ENCODE measurements at regions not wholly inside any gene's neighbourhood (a gene's known extent, or its start where the extent isn't known, plus 50 kb on each side); places are given as distances from the start of the nearest gene placed in this dataset.
A peak's percentile ranks its signal among the peaks of the same experiment; 100 is the strongest.

DNA sequence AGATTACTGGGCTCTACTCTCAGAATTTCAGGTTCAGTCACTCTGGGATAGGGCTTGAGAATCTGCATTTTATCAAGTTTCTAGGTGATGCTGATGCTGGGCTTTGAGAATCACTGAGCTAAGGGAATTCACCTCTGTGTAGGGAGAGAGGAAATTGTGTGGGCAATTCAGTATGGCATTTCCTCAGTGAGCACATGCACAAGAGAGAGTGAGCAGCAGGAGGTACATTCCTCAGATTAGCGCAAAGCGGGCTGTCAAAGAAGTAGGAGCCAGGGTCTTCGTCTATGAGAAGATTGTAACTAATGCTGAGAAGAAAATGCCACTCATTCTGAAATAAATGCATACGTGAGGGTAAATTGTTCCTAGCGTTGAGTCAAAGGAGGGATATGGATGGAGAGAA, 175.9 kb downstream of the KIF4B start:
- H3K14ac ChIP-seq (ENCODE audit: insufficient read length) = no peak overlapping the region
- H2BK5ac ChIP-seq (ENCODE audit: low read depth, low read length) = peak overlapping the region; percentile 54; the same call in 1 of the 2 replicates
- no peaks in the 10 kb centered on the region for H3K79me2 ChIP-seq (ENCODE audit: control insufficient read depth in 1 of 2, insufficient read depth in 2 of 2, low read length in 2 of 2)
- ChIA-PET CTCF (ENCODE audit: partially characterized antibody) (no interaction called here), POLR2A (ENCODE audit: partially characterized antibody) (no interaction called here)
- H4K8ac ChIP-seq (ENCODE audit: extremely low read depth, insufficient read depth, low read length) = 0 out of 2 replicates have a peak overlapping the region, but pooled peaks have one; percentile 58
- H2BK12ac ChIP-seq (ENCODE audit: low read depth, low read length) = peak overlapping the region; percentile 51
- no peak overlapping the region for H3K4me3 ChIP-seq (ENCODE audit: extremely low read depth in 1 of 4, insufficient read depth in 2 of 4, low read depth in 3 of 4, low read length in 4 of 4)
- no peak overlapping the region for H3K56ac ChIP-seq (replicated peaks; ENCODE audit: insufficient read length, low read depth, low read length)
- no peak overlapping the region for H3K18ac ChIP-seq (ENCODE audit: extremely low read depth, low read length)
- DNase-seq (ENCODE audit: low read depth in 1 of 2, low spot score in 2 of 2) = no peak
- H3K79me1 ChIP-seq (ENCODE audit: low read depth, low read length) = no peaks in the 10 kb centered on the region
- 64% methylated on average over 5 of the region's 5 CpGs; no CpG with 5 or more reads in 1 of the 2 experiments for WGBS, 2 experiments (ENCODE audit: extremely low coverage in 1 of 2, insufficient coverage in 1 of 2, insufficient read length in 1 of 2, insufficient replicate concordance in 2 of 2, low coverage in 1 of 2, low lambda C conversion rate in 2 of 2, missing lambda C conversion rate in 1 of 2)
- no peak overlapping the region for H2AK5ac ChIP-seq (ENCODE audit: low read depth, low read length)
- no peaks in the 10 kb centered on the region for H4K20me1 ChIP-seq (replicated peaks in 1 of 2; ENCODE audit: control insufficient read depth in 1 of 2, insufficient read depth in 2 of 2, low read length in 2 of 2)
- no peaks in the 10 kb centered on the region; a peak in 1 of 4 replicates for H3K9me3 ChIP-seq (ENCODE audit: insufficient read depth in 2 of 2, low read depth in 1 of 2, low read length in 1 of 2)
- H4K5ac ChIP-seq (ENCODE audit: insufficient read length, low read depth, low read length) = no peak overlapping the region
- H2BK120ac ChIP-seq (replicated peaks; ENCODE audit: low read depth, low read length) = no peak overlapping the region
- H3K36me3 ChIP-seq (ENCODE audit: control insufficient read depth in 2 of 4, insufficient read depth in 4 of 4, low read length in 3 of 4) = no peaks in the 10 kb centered on the region
- peak overlapping the region; percentile 71 for H3K4ac ChIP-seq (replicated peaks; ENCODE audit: insufficient read length, low read depth, low read length)
- no peak overlapping the region for H3K4me2 ChIP-seq (ENCODE audit: insufficient read depth in 1 of 2, low read depth in 2 of 2, low read length in 2 of 2)
- no peak overlapping the region for H3K23ac ChIP-seq (ENCODE audit: insufficient read length)
- H3K23me2 ChIP-seq (ENCODE audit: low read depth, low read length) = no peaks in the 10 kb centered on the region
- H3K4me1 ChIP-seq (replicated peaks in 1 of 4; ENCODE audit: control insufficient read depth in 3 of 4, insufficient read depth in 4 of 4, low read length in 3 of 4) = peaks cover 0 to 11% (median 2%) of the 10 kb centered on the region in 4 experiments; a peak in 5 of 7 replicates
- no peak overlapping the region for H2AFZ ChIP-seq (ENCODE audit: low read length)
- FAIRE-seq = peak; percentile 52
- no peaks in the 10 kb centered on the region for H3K27me3 ChIP-seq (replicated peaks in 1 of 4; ENCODE audit: control insufficient read depth in 3 of 4, extremely low read depth in 1 of 4, insufficient read depth in 3 of 4, low read length in 3 of 4)
- no peak overlapping the region for H2BK15ac ChIP-seq (ENCODE audit: low read length)
- no peak overlapping the region for H3K27ac ChIP-seq (ENCODE audit: low read depth, low read length)
- H4K91ac ChIP-seq (replicated peaks; ENCODE audit: insufficient read length, low read length) = no peak overlapping the region
- no peak overlapping the region for H3K9ac ChIP-seq (replicated peaks in 1 of 4; ENCODE audit: extremely low read depth in 1 of 4, low read depth in 3 of 4, low read length in 3 of 4)
- H2BK20ac ChIP-seq (ENCODE audit: low read length) = peak overlapping the region; percentile 50; the same call in 1 of the 2 replicates
- TF ChIP-seq, protein P1, sequence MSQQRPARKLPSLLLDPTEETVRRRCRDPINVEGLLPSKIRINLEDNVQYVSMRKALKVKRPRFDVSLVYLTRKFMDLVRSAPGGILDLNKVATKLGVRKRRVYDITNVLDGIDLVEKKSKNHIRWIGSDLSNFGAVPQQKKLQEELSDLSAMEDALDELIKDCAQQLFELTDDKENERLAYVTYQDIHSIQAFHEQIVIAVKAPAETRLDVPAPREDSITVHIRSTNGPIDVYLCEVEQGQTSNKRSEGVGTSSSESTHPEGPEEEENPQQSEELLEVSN (IDR thresholded peaks at IDR 0.05) = peak; percentile 80
- TF ChIP-seq SRF (IDR thresholded peaks at IDR 0.05; ENCODE audit: low read depth, low read length) = no peak
- no peak for TF ChIP-seq CBX5 (IDR thresholded peaks at IDR 0.05; ENCODE audit: low read depth, low read length)
- TF ChIP-seq, protein P2, sequence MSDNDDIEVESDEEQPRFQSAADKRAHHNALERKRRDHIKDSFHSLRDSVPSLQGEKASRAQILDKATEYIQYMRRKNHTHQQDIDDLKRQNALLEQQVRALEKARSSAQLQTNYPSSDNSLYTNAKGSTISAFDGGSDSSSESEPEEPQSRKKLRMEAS (IDR thresholded peaks at IDR 0.05) = peak; percentile 77
- TF ChIP-seq CBX8 (IDR thresholded peaks at IDR 0.05; ENCODE audit: borderline replicate concordance, low read depth, low read length) = no peak
- TF ChIP-seq ASH2L (IDR thresholded peaks at IDR 0.05; ENCODE audit: low read length) = peak; percentile 41
- TF ChIP-seq TBP (IDR thresholded peaks at IDR 0.05; ENCODE audit: low read depth, low read length) = no peak
- TF ChIP-seq HDAC2 (IDR thresholded peaks at IDR 0.05; ENCODE audit: borderline replicate concordance in 1 of 2, low read depth in 2 of 2, low read length in 2 of 2) = no peak
- no peak for TF ChIP-seq BACH1 (IDR thresholded peaks at IDR 0.05; ENCODE audit: low read length)
- peak; percentile 67; the same call in 1 of the 2 replicates for TF ChIP-seq TEAD4 (IDR thresholded peaks at IDR 0.05; ENCODE audit: low read depth, low read length)
- no peak for TF ChIP-seq POU5F1 (IDR thresholded peaks at IDR 0.05; ENCODE audit: low read depth, low read length)

Data from H1 (cell line).